ENCODE measurements at regions not wholly inside any gene's neighbourhood (a gene's known extent, or its start where the extent isn't known, plus 50 kb on each side); places are given as distances from the start of the nearest gene placed in this dataset.
"Not testable (repeated sequence)": the region's sequence is repeated elsewhere in the genome, so short reads cannot be mapped to it uniquely, and the experiment has no call there.

DNA sequence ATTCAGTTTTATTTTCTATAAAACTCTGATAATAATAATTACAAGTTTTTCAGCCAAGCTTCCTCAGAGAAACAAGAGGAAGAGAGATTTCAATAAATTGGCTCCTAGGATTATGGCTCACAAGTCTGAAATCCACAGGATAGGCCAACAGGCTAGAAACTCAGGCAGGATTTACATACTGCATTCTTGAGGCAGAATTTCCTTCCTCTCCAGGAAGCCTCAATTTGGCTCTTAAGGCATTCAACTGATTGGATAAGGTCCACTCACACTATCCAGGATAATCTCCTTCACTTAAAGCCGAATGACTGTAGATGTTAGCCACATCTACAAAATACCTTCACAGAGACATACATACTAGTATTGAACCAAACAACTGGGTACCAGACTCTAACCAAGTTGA, 120.3 kb upstream of the FAT3 start:
- DNase-seq (ENCODE audit: low read depth in 2 of 2), result no peak
- no peak overlapping the region for H3K4me3 ChIP-seq (replicated peaks in 1 of 2; ENCODE audit: low read depth in 2 of 2, low read length in 2 of 2)
- TF ChIP-seq, protein P1, sequence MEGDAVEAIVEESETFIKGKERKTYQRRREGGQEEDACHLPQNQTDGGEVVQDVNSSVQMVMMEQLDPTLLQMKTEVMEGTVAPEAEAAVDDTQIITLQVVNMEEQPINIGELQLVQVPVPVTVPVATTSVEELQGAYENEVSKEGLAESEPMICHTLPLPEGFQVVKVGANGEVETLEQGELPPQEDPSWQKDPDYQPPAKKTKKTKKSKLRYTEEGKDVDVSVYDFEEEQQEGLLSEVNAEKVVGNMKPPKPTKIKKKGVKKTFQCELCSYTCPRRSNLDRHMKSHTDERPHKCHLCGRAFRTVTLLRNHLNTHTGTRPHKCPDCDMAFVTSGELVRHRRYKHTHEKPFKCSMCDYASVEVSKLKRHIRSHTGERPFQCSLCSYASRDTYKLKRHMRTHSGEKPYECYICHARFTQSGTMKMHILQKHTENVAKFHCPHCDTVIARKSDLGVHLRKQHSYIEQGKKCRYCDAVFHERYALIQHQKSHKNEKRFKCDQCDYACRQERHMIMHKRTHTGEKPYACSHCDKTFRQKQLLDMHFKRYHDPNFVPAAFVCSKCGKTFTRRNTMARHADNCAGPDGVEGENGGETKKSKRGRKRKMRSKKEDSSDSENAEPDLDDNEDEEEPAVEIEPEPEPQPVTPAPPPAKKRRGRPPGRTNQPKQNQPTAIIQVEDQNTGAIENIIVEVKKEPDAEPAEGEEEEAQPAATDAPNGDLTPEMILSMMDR (IDR thresholded peaks at IDR 0.05; ENCODE audit: low read depth, low read length), result no peak

DNA sequence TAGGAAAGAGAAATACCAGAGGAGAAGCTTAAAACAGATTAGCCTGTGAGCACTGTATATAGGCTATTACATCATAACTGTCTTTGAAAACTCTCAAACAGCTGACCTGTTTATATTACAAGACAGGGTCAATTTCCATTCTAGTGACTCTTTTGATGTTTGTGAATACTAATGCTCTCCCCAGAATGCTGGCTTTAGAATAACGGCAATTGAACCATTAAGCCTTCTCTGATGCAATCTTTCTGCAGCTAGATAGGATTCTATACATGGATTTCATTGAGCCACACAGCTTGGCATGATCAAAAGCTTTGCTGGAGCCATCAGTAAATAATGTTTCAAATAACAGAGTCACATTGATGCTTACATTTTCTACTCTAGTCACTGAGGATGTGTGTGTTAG, 122.7 kb upstream of the FAT3 start:
- no peak for DNase-seq (ENCODE audit: low read depth in 2 of 2)
- H3K4me3 ChIP-seq (replicated peaks in 1 of 2; ENCODE audit: low read depth in 2 of 2, low read length in 2 of 2), result no peak overlapping the region
- TF ChIP-seq, protein P1 (IDR thresholded peaks at IDR 0.05; ENCODE audit: low read depth, low read length), result no peak

DNA sequence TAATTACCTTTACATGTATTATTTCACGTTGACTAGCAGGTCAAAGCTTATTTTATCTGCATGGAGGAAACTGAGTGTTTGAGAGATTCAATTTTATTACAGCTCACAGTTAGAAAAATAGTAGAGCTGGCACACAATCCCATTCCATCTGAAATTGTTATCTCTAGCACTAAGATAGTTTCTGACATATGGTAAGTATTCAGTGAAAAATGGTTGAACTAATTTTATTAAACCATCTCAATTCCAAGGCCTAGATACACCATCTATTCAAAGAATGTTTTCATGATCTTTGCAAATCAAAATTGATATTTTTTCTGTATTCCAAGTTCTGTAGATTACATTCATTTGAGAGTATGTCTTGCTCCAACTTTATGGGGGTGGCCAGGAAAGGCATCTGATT, 125.4 kb upstream of the FAT3 start:
- H3K4me3 ChIP-seq (replicated peaks in 1 of 2; ENCODE audit: low read depth in 2 of 2, low read length in 2 of 2), result no peak overlapping the region
- DNase-seq (ENCODE audit: low read depth in 2 of 2), result no peak
- TF ChIP-seq, protein P1 (IDR thresholded peaks at IDR 0.05; ENCODE audit: low read depth, low read length), result no peak

DNA sequence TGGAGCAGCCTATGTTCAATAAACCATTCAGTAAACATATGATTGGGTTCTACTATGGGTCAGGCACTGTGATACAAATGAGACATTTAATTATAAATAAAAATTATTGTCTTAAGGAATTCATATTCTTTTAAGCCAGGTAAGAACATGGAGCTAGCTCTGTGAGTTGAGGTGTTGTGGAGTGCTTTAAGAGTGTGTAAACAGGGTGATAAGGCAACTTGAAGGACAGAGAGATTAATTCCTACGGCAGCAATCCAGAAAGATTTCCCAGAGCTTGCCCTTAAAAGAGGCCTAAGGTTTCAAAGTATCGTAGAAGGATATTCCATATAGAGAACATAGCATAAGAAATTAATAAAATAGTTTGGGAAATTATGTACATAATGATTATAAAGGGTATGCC, 126.4 kb upstream of the FAT3 start:
- TF ChIP-seq, protein P1 (IDR thresholded peaks at IDR 0.05; ENCODE audit: low read depth, low read length), result no peak
- DNase-seq (ENCODE audit: low read depth in 2 of 2), result no peak
- H3K4me3 ChIP-seq (replicated peaks in 1 of 2; ENCODE audit: low read depth in 2 of 2, low read length in 2 of 2), result no peak overlapping the region

DNA sequence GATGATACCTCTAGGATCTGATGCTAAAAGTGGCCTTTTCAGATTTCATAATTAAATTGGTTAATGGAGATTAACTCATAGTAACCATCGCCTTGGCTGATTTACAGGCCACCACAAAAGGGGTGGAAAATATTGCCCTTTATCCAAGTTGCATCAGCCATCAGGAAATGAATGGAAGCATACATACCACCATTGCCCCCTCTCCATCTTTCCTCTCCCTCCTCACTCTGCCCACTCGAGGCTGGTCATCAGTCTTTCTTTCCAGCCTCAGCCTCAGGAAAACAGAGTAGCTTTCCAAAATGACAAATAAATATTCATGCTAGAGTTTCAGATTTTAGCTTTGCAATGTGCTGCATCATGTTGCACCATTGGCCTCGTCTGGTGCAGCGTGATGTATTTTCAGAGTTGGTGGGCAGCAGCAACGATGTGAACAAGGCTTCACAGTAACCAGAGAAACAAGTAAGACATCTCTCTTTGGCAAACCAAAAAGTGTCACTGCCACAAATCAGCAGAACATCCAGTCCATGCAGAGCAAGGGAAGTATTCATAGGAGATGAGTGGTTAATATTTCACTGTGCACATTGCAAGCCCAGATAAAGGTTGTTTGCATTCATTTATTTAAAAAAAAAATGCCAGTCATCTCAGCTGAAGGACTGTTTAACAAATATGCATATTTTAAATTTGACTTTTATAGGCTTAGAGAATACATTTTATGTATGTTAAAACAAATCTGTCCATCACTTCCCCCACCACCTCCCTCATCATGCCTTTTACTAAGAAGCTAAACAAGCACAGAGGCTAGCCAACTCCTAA, 136.7 kb upstream of the FAT3 start:
- DNase-seq (ENCODE audit: low read depth in 2 of 2), result no peak
- TF ChIP-seq, protein P1 (IDR thresholded peaks at IDR 0.05; ENCODE audit: low read depth, low read length), result no peak
- H3K4me3 ChIP-seq (replicated peaks in 1 of 2; ENCODE audit: low read depth in 2 of 2, low read length in 2 of 2), result no peak overlapping the region

DNA sequence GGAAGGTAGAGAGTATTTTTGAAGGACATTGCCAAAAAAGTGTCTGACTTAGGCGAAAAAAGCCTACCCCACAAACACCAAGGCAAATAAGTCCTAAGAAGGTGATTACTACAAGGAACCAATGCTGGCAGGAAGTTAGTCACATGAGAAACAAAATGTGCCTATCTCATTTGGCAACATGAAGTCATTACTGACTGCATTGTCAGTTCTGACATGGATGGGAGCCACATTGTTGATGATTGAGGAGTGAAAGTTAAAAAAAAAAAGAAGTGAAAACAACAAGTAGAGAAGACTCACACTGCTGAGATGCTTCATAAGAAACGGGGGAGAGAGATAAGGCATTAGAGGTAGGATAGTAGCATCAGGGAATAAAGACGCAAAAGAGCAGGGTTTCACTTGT, 141.5 kb upstream of the FAT3 start:
- H3K4me3 ChIP-seq (replicated peaks in 1 of 2; ENCODE audit: low read depth in 2 of 2, low read length in 2 of 2), result no peak overlapping the region
- DNase-seq (ENCODE audit: low read depth in 2 of 2), result no peak
- TF ChIP-seq, protein P1 (IDR thresholded peaks at IDR 0.05; ENCODE audit: low read depth, low read length), result no peak

DNA sequence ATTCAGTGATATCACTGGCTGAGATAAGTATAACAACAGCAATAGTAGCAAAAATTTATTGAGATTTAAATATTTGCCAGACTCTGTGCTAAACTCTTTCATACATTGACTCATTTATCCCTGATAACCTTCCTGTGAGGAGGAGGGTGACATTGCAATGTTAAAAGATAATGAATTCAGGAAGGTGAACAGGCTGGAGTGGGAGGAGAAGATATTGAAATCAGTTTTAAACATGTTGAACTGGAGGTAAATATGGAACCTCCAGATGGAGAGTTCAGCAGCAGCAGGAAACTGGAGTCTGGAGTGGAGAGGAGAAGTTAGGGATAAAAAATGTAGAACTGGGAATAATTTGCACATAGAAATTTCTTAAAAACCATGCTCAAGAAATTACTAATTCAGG, 142.0 kb upstream of the FAT3 start:
- no peak for DNase-seq (ENCODE audit: low read depth in 2 of 2)
- TF ChIP-seq, protein P1 (IDR thresholded peaks at IDR 0.05; ENCODE audit: low read depth, low read length), result no peak

DNA sequence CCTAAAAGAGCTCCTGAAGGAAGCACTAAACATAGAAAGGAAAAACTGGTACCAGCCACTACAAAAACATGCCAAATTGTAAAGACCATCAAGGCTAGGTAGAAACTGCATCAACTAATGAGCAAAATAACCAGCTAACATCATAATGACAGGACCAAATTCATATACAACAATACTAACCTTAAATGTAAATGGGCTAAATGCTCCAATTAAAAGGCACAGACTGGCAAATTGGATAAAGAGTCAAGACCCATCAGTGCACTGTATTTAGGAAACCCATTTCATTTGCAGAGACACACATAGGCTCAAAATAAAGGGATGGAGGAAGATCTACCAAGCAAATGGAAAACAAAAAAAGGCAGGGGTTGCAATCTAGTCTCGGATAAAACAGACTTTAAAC, 150.1 kb upstream of the FAT3 start:
- not testable (repeated sequence) for DNase-seq (ENCODE audit: low read depth in 2 of 2); H3K4me3 ChIP-seq (replicated peaks in 1 of 2; ENCODE audit: low read depth in 2 of 2, low read length in 2 of 2)

More for the DNA sequence above, 142.0 kb upstream of the FAT3 start:
- H3K4me3 ChIP-seq (replicated peaks in 1 of 2; ENCODE audit: low read depth in 2 of 2, low read length in 2 of 2), result no peak overlapping the region

All from cardiac fibroblast (primary cell).